GM23248 (cell line): ENCODE measurements at regions not wholly inside any gene's neighbourhood (a gene's known extent, or its start where the extent isn't known, plus 50 kb on each side); places are given as distances from the start of the nearest gene placed in this dataset.

Experiments
- EZH2 ChIP-seq: fragments of 200-600 bp; sonication (generic); IDR thresholded peaks from 2 replicates; pipeline ENCODE4 v1.6.1; 2018; ENCODE audit warnings: antibody characterized with exemption, mild to moderate bottlenecking; ENCODE audit not compliant: insufficient read depth, poor library complexity, severe bottlenecking
- EZH2phosphoT487 ChIP-seq: fragments of 200-600 bp; sonication (generic); IDR thresholded peaks from 2 replicates; pipeline ENCODE4 v1.6.1; 2018; ENCODE audit warnings: antibody characterized with exemption, moderate library complexity, mild to moderate bottlenecking, low read depth; ENCODE audit not compliant: insufficient read depth

DNA sequence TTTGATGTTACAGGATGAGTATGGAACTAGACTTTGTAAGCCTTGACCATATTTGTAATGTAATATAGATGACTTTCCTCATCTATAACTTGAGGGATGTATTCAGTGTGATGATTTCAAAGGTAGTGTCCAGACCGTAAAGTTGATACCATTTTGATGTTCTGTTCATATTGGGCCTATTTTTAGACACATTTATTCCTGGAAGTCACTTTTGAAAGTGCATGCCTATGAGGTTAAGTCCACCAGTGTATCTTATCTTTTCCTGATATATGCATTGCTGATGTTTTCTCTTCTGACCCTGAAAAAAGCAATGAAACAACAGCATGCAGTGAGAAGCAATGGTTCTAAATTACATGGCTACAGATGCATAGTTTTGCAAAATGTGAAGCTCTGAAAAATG, 244.7 kb upstream of the PDGFD start:
- TF ChIP-seq EZH2phosphoT487 = no peak
- TF ChIP-seq EZH2 = no peak
